ENCODE measurements at regions not wholly inside any gene's neighbourhood (a gene's known extent, or its start where the extent isn't known, plus 50 kb on each side); places are given as distances from the start of the nearest gene placed in this dataset.

GRCh38 chr5:124952079-124952478, 205.6 kb upstream of the ZNF608 start:
- DNase-seq (peak in 3 of 35 experiments; percentile 1 to 5 (median 2)), ATAC-seq (replicated peaks in 1 of 4) (no peak)
- Mint-ChIP-seq H3K27me3 (no peaks in the 10 kb centered on the region), H3K9me3 (peaks cover 0 to 7% (median 2%) of the 10 kb centered on the region in 3 donors), H3K27ac (no peak overlapping the region), H3K36me3 (no peaks in the 10 kb centered on the region), H3K4me3 (no peak overlapping the region), H3K4me1 (no peaks in the 10 kb centered on the region)
- Histone ChIP-seq H3K4me3 (ENCODE audit: control insufficient read depth in 1 of 2, extremely low read depth in 1 of 2, low read length in 1 of 2) (no peak overlapping the region), H3K27ac (ENCODE audit: low read length) (peak overlapping the region; percentile 26), H3K4me1 (ENCODE audit: control insufficient read depth in 1 of 2, extremely low read depth in 1 of 2, insufficient read depth in 2 of 2, low read length in 2 of 2) (no peaks in the 10 kb centered on the region), H3K36me3 (ENCODE audit: control insufficient read depth in 2 of 2, extremely low read depth in 1 of 2, insufficient read depth in 1 of 2, low read length in 1 of 2) (no peaks in the 10 kb centered on the region), H3K27me3 (replicated peaks in 1 of 2; ENCODE audit: control insufficient read depth in 2 of 2, extremely low read depth in 1 of 2, insufficient read depth in 2 of 2, low read length in 1 of 2) (no peaks in the 10 kb centered on the region), H3K9me3 (no peaks in the 10 kb centered on the region)
- ChIA-PET POLR2A (no interaction called here), CTCF (no interaction called here)
- WGBS (ENCODE audit: insufficient coverage), result 83% methylated on average over 1 of the region's 7 CpGs

GRCh38 chr5:124952566-124952965, 206.1 kb upstream of the ZNF608 start:
- Mint-ChIP-seq H3K27me3 (no peaks in the 10 kb centered on the region), H3K27ac (no peak overlapping the region), H3K9me3 (peaks cover 0 to 7% (median 2%) of the 10 kb centered on the region in 3 donors), H3K4me3 (no peak overlapping the region), H3K36me3 (no peaks in the 10 kb centered on the region), H3K4me1 (no peaks in the 10 kb centered on the region)
- no peak for ATAC-seq (replicated peaks in 1 of 4)
- ChIA-PET POLR2A (no interaction called here), CTCF (no interaction called here)
- Histone ChIP-seq H3K27ac (ENCODE audit: low read length) (no peak overlapping the region), H3K36me3 (ENCODE audit: control insufficient read depth in 2 of 2, extremely low read depth in 1 of 2, insufficient read depth in 1 of 2, low read length in 1 of 2) (no peaks in the 10 kb centered on the region), H3K4me1 (ENCODE audit: control insufficient read depth in 1 of 2, extremely low read depth in 1 of 2, insufficient read depth in 2 of 2, low read length in 2 of 2) (no peaks in the 10 kb centered on the region), H3K27me3 (replicated peaks in 1 of 2; ENCODE audit: control insufficient read depth in 2 of 2, extremely low read depth in 1 of 2, insufficient read depth in 2 of 2, low read length in 1 of 2) (no peaks in the 10 kb centered on the region), H3K9me3 (no peaks in the 10 kb centered on the region), H3K4me3 (ENCODE audit: control insufficient read depth in 1 of 2, extremely low read depth in 1 of 2, low read length in 1 of 2) (no peak overlapping the region)
- no CpG with 5 or more reads among the region's 2 CpGs for WGBS (ENCODE audit: insufficient coverage)
- no peak for DNase-seq

DNA sequence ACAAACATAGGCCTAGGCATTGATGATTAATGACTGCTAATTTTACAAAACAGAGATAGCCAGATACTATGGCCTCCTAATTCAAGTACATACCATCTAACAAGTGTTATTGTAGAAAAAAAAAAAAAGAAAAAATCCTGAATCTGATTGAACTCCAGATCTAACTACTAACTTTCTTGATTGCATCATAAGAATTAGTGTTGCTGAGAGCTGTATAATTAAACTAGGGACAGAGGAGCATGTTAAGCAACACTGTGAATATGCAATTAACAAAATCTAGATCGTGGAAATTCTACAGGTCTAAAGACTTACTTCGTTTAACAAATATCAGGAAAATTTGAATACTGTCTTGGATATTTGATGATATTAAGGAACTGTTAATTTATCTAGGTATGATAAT, 208.3 kb upstream of the ZNF608 start:
- Histone ChIP-seq H3K27ac (ENCODE audit: low read length) (no peak overlapping the region), H3K36me3 (ENCODE audit: control insufficient read depth in 2 of 2, extremely low read depth in 1 of 2, insufficient read depth in 1 of 2, low read length in 1 of 2) (no peaks in the 10 kb centered on the region), H3K27me3 (replicated peaks in 1 of 2; ENCODE audit: control insufficient read depth in 2 of 2, extremely low read depth in 1 of 2, insufficient read depth in 2 of 2, low read length in 1 of 2) (no peaks in the 10 kb centered on the region), H3K9me3 (no peaks in the 10 kb centered on the region), H3K4me3 (ENCODE audit: control insufficient read depth in 1 of 2, extremely low read depth in 1 of 2, low read length in 1 of 2) (no peak overlapping the region), H3K4me1 (ENCODE audit: control insufficient read depth in 1 of 2, extremely low read depth in 1 of 2, insufficient read depth in 2 of 2, low read length in 2 of 2) (no peaks in the 10 kb centered on the region)
- Mint-ChIP-seq H3K27me3 (no peaks in the 10 kb centered on the region), H3K4me1 (no peaks in the 10 kb centered on the region), H3K36me3 (no peaks in the 10 kb centered on the region), H3K27ac (no peak overlapping the region), H3K9me3 (peaks cover 0 to 7% (median 2%) of the 10 kb centered on the region in 3 donors), H3K4me3 (no peak overlapping the region)
- DNase-seq, result no peak
- no peak for ATAC-seq (replicated peaks in 1 of 4)
- POLR2A ChIA-PET, result no interaction called here
- CTCF ChIA-PET, result no interaction called here
- no CpG with 5 or more reads among the region's 2 CpGs for WGBS (ENCODE audit: insufficient coverage)

DNA sequence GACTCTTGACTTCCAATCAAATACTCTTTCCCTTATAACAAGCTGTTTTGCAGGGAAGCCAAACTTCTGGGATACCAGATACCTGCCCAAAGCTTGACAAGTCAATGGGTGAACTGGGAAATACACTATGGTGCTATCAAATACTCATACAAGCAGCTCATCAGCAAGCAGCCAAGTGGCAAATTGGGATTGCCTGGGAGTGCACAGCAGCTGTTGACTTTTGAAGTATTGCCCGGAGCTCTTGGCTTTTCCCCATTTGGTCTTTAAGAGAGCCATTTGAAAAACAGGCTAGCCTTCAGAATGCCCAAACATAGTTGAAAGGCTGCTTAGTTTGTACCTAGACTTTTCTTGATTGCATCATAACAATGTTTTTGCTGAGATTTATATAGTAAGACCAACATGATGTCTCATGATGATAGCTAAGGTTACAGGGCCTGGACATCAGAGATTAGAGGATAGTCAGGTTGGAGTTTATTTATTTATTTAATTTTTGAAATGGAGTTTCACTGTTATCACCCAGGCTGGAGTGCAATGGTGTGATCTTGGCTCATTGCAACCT, 210.1 kb upstream of the ZNF608 start:
- H3K4me3 ChIP-seq (ENCODE audit: control insufficient read depth in 1 of 2, extremely low read depth in 1 of 2, low read length in 1 of 2), result no peak overlapping the region
- H3K4me3 Mint-ChIP-seq, result no peak overlapping the region

GRCh38 chr5:124957063-124957462, 210.6 kb upstream of the ZNF608 start:
- no peaks in the 10 kb centered on the region for H3K4me1 Mint-ChIP-seq
- 100% methylated on average over 3 of the region's 5 CpGs for WGBS (ENCODE audit: insufficient coverage)
- Histone ChIP-seq H3K27me3 (replicated peaks in 1 of 2; ENCODE audit: control insufficient read depth in 2 of 2, extremely low read depth in 1 of 2, insufficient read depth in 2 of 2, low read length in 1 of 2) (no peaks in the 10 kb centered on the region), H3K27ac (ENCODE audit: low read length) (no peak overlapping the region), H3K4me3 (ENCODE audit: control insufficient read depth in 1 of 2, extremely low read depth in 1 of 2, low read length in 1 of 2) (no peak overlapping the region), H3K9me3 (no peaks in the 10 kb centered on the region), H3K36me3 (ENCODE audit: control insufficient read depth in 2 of 2, extremely low read depth in 1 of 2, insufficient read depth in 1 of 2, low read length in 1 of 2) (no peaks in the 10 kb centered on the region), H3K4me1 (ENCODE audit: control insufficient read depth in 1 of 2, extremely low read depth in 1 of 2, insufficient read depth in 2 of 2, low read length in 2 of 2) (no peaks in the 10 kb centered on the region)
- H3K36me3 Mint-ChIP-seq, result no peaks in the 10 kb centered on the region
- CTCF ChIA-PET, result no interaction called here
- no peak overlapping the region for H3K4me3 Mint-ChIP-seq
- ATAC-seq (replicated peaks in 1 of 4), result no peak
- peaks cover 0 to 4% (median 4%) of the 10 kb centered on the region in 3 donors for H3K9me3 Mint-ChIP-seq
- no peak for DNase-seq
- H3K27ac Mint-ChIP-seq, result no peak overlapping the region
- H3K27me3 Mint-ChIP-seq, result no peaks in the 10 kb centered on the region
- POLR2A ChIA-PET, result interaction anchor here in 1 of 2 donors (0.5 kb wide), 1 partner anchor 15 kb away, joined by 3 read pairs; no protein-coding TSS in a partner anchor

More for the DNA sequence above, 210.1 kb upstream of the ZNF608 start:
- Histone ChIP-seq H3K4me1 (ENCODE audit: control insufficient read depth in 1 of 2, extremely low read depth in 1 of 2, insufficient read depth in 2 of 2, low read length in 2 of 2) (no peaks in the 10 kb centered on the region), H3K9me3 (no peaks in the 10 kb centered on the region), H3K36me3 (ENCODE audit: control insufficient read depth in 2 of 2, extremely low read depth in 1 of 2, insufficient read depth in 1 of 2, low read length in 1 of 2) (no peaks in the 10 kb centered on the region), H3K27ac (ENCODE audit: low read length) (no peak overlapping the region), H3K27me3 (replicated peaks in 1 of 2; ENCODE audit: control insufficient read depth in 2 of 2, extremely low read depth in 1 of 2, insufficient read depth in 2 of 2, low read length in 1 of 2) (no peaks in the 10 kb centered on the region)
- DNase-seq (no peak), ATAC-seq (replicated peaks in 1 of 4) (no peak)
- POLR2A ChIA-PET, result no interaction called here
- no peaks in the 10 kb centered on the region for H3K27me3 Mint-ChIP-seq
- H3K36me3 Mint-ChIP-seq, result no peaks in the 10 kb centered on the region
- peaks cover under 1 to 4% (median 3%) of the 10 kb centered on the region in 3 donors for H3K9me3 Mint-ChIP-seq
- H3K4me1 Mint-ChIP-seq, result no peaks in the 10 kb centered on the region
- CTCF ChIA-PET, result no interaction called here
- WGBS (ENCODE audit: insufficient coverage), result 100% methylated on average over 1 of the region's 1 CpG
- H3K27ac Mint-ChIP-seq, result no peak overlapping the region

GRCh38 chr5:124960266-124960665, 213.8 kb upstream of the ZNF608 start:
- WGBS (ENCODE audit: insufficient coverage), result 36% methylated on average over 3 of the region's 4 CpGs
- H3K27me3 ChIP-seq (replicated peaks in 1 of 2; ENCODE audit: control insufficient read depth in 2 of 2, extremely low read depth in 1 of 2, insufficient read depth in 2 of 2, low read length in 1 of 2), result no peaks in the 10 kb centered on the region
- Mint-ChIP-seq H3K4me1 (no peaks in the 10 kb centered on the region), H3K27me3 (no peaks in the 10 kb centered on the region), H3K4me3 (no peak overlapping the region), H3K9me3 (peaks cover 0 to 4% (median 4%) of the 10 kb centered on the region in 3 donors), H3K27ac (no peak overlapping the region), H3K36me3 (no peaks in the 10 kb centered on the region)
- no peaks in the 10 kb centered on the region for H3K36me3 ChIP-seq (ENCODE audit: control insufficient read depth in 2 of 2, extremely low read depth in 1 of 2, insufficient read depth in 1 of 2, low read length in 1 of 2)
- ChIA-PET POLR2A (no interaction called here), CTCF (no interaction called here)
- no peaks in the 10 kb centered on the region for H3K4me1 ChIP-seq (ENCODE audit: control insufficient read depth in 1 of 2, extremely low read depth in 1 of 2, insufficient read depth in 2 of 2, low read length in 2 of 2)
- no peak overlapping the region for H3K27ac ChIP-seq (ENCODE audit: low read length)
- DNase-seq, result no peak
- no peak overlapping the region for H3K4me3 ChIP-seq (ENCODE audit: control insufficient read depth in 1 of 2, extremely low read depth in 1 of 2, low read length in 1 of 2)
- no peak for ATAC-seq (replicated peaks in 1 of 4)
- H3K9me3 ChIP-seq, result no peaks in the 10 kb centered on the region

DNA sequence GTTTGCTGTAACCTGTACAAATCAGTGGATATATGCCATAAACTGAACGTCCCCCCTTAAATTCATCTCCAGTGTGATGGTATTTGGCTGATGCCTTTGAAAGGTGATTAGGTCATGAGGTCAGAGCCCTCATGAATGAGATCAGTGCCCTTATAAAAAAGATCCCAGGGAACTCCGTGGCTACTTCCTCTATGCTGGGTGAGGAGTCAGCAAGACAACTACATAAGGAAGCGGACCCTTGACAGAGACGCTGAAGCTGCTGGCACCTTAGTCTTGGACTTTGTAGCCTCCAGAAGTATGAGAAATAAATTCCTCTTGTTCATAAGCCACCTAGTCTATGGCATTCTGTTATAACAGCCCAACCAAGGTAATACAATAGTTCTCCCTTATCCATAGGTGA, 215.1 kb upstream of the ZNF608 start:
- Mint-ChIP-seq H3K4me3 (no peak overlapping the region), H3K4me1 (no peaks in the 10 kb centered on the region), H3K9me3 (peaks cover 0 to 4% (median 0%) of the 10 kb centered on the region in 3 donors), H3K36me3 (no peaks in the 10 kb centered on the region), H3K27me3 (no peaks in the 10 kb centered on the region), H3K27ac (no peak overlapping the region)
- H3K27me3 ChIP-seq (replicated peaks in 1 of 2; ENCODE audit: control insufficient read depth in 2 of 2, extremely low read depth in 1 of 2, insufficient read depth in 2 of 2, low read length in 1 of 2), result no peaks in the 10 kb centered on the region
- no peaks in the 10 kb centered on the region for H3K9me3 ChIP-seq
- no peak overlapping the region for H3K4me3 ChIP-seq (ENCODE audit: control insufficient read depth in 1 of 2, extremely low read depth in 1 of 2, low read length in 1 of 2)
- no peaks in the 10 kb centered on the region for H3K36me3 ChIP-seq (ENCODE audit: control insufficient read depth in 2 of 2, extremely low read depth in 1 of 2, insufficient read depth in 1 of 2, low read length in 1 of 2)
- no peak overlapping the region for H3K27ac ChIP-seq (ENCODE audit: low read length)
- ChIA-PET POLR2A (no interaction called here), CTCF (no interaction called here)
- DNase-seq (no peak), ATAC-seq (replicated peaks in 1 of 4) (no peak)
- no peaks in the 10 kb centered on the region for H3K4me1 ChIP-seq (ENCODE audit: control insufficient read depth in 1 of 2, extremely low read depth in 1 of 2, insufficient read depth in 2 of 2, low read length in 2 of 2)
- WGBS (ENCODE audit: insufficient coverage), result 100% methylated on average over 2 of the region's 4 CpGs

Measured in T-cell (primary cell).